Stimulated activated CD8-positive, alpha-beta memory T cell treated with anti-CD3 and anti-CD28 coated beads, Interleukin-4, amount 100 ng/mL, for 48 hours (primary cell): ENCODE measurements at regions not wholly inside any gene's neighbourhood (a gene's known extent, or its start where the extent isn't known, plus 50 kb on each side); places are given as distances from the start of the nearest gene placed in this dataset.

ENCODE experiments used
- DNase-seq: peaks from one replicate; pipeline ENCODE4 v3.0.0-alpha.2; 2020

- no peak for DNase-seq
These were observed 419.8 kb upstream of the NR2F2 start for GRCh38 chr15:95910643-95911212.

GRCh38 chr15:95911570-95912279 is 418.8 kb upstream of the NR2F2 start:
- DNase-seq = no peak

- no peak for DNase-seq
These were observed 418.2 kb upstream of the NR2F2 start for GRCh38 chr15:95912280-95912625.

GRCh38 chr15:95912728-95913127 is 417.8 kb upstream of the NR2F2 start:
- no peak for DNase-seq

GRCh38 chr15:95916568-95916967 is 413.9 kb upstream of the NR2F2 start:
- no peak for DNase-seq

GRCh38 chr15:95918525-95918924 is 412.0 kb upstream of the NR2F2 start:
- no peak for DNase-seq

GRCh38 chr15:95919460-95919859 is 411.0 kb upstream of the NR2F2 start:
- DNase-seq = no peak

GRCh38 chr15:95921404-95921803 is 409.1 kb upstream of the NR2F2 start:
- DNase-seq = no peak

- DNase-seq = no peak
These were observed 408.1 kb upstream of the NR2F2 start for GRCh38 chr15:95922431-95922830.

GRCh38 chr15:95923792-95924191 is 406.7 kb upstream of the NR2F2 start:
- no peak for DNase-seq

- DNase-seq = no peak
These were observed 401.7 kb upstream of the NR2F2 start for GRCh38 chr15:95928822-95929221.

GRCh38 chr15:95929232-95929846 is 401.2 kb upstream of the NR2F2 start:
- DNase-seq = no peak

GRCh38 chr15:95930659-95931375 is 399.7 kb upstream of the NR2F2 start:
- no peak for DNase-seq

- no peak for DNase-seq
These were observed 398.9 kb upstream of the NR2F2 start for GRCh38 chr15:95931619-95932018.

- DNase-seq = no peak
These were observed 398.4 kb upstream of the NR2F2 start for GRCh38 chr15:95932141-95932540.

GRCh38 chr15:95932676-95933075 is 397.8 kb upstream of the NR2F2 start:
- DNase-seq = no peak

GRCh38 chr15:95935852-95936251 is 394.6 kb upstream of the NR2F2 start:
- DNase-seq = no peak

GRCh38 chr15:95937128-95937528 is 393.4 kb upstream of the NR2F2 start:
- DNase-seq = no peak

GRCh38 chr15:95940431-95940985 is 390.0 kb upstream of the NR2F2 start:
- DNase-seq = no peak

- DNase-seq = no peak
These were observed 386.3 kb upstream of the NR2F2 start for GRCh38 chr15:95944193-95944592.

GRCh38 chr15:95944661-95945255 is 385.7 kb upstream of the NR2F2 start:
- no peak for DNase-seq

- DNase-seq = no peak
These were observed 384.3 kb upstream of the NR2F2 start for GRCh38 chr15:95946241-95946640.

GRCh38 chr15:95946926-95947325 is 383.6 kb upstream of the NR2F2 start:
- no peak for DNase-seq
